OCI-LY7 (cell line): ENCODE measurements at regions not wholly inside any gene's neighbourhood (a gene's known extent, or its start where the extent isn't known, plus 50 kb on each side); places are given as distances from the start of the nearest gene placed in this dataset.

Experiments
- BruUV-seq: library from RNA; stranded (reverse); fragments of 400-500 nt; replicated peaks from 2 replicates; lab custom pipeline; 2021; lab: Mats Ljungman, UMichigan
- CTCF ChIA-PET: fragments of 300-600 bp; sonication (Branson Sonifier 250); formaldehyde crosslinking; loops from one replicate; lab custom pipeline; 2022; ENCODE audit warnings: antibody characterized with exemption; ENCODE audit not compliant: unreplicated experiment; lab: Charles Lee
- POLR2A ChIA-PET: fragments of 300-600 bp; sonication (Branson Sonifier 250); formaldehyde crosslinking; loops from one replicate; lab custom pipeline; 2022; ENCODE audit warnings: antibody characterized with exemption; lab: Charles Lee
- DNase-seq: peaks from one replicate; pipeline ENCODE4 v3.0.0-alpha.2; 2015; ENCODE audit warnings: low spot score
- H2AFZ ChIP-seq: fragments of 200-600 bp; sonication (generic), shearing (Covaris generic); 2 replicates; pipeline ENCODE4 v1.6.1; 2014; ENCODE audit warnings: mild to moderate bottlenecking, antibody characterized with exemption, low read length, moderate library complexity
- H3K27ac ChIP-seq: fragments of 200-600 bp; sonication (generic); 2 replicates; pipeline ENCODE4 v1.5.1; 2014; ENCODE audit warnings: mixed run types, low read depth, mild to moderate bottlenecking, moderate library complexity, low read length, inconsistent platforms; ENCODE audit not compliant: poor library complexity, severe bottlenecking
- H3K36me3 ChIP-seq: fragments of 200-600 bp; sonication (generic); 2 replicates; pipeline ENCODE4 v1.6.1; 2014; ENCODE audit warnings: mild to moderate bottlenecking, antibody characterized with exemption, low read length, moderate library complexity, mixed read lengths; ENCODE audit not compliant: insufficient read depth
- H3K4me1 ChIP-seq: fragments of 200-600 bp; sonication (generic); 2 replicates; pipeline ENCODE4 v1.5.1; 2014; ENCODE audit warnings: mild to moderate bottlenecking, low read length; ENCODE audit not compliant: insufficient read depth, poor library complexity, severe bottlenecking
- H3K4me2 ChIP-seq: fragments of 200-600 bp; sonication (generic); 2 replicates; pipeline ENCODE4 v1.6.1; 2014; ENCODE audit warnings: mild to moderate bottlenecking, low read length
- H3K4me3 ChIP-seq: fragments of 200-600 bp; sonication (generic); 2 replicates; pipeline ENCODE4 v1.5.1; 2014; ENCODE audit warnings: mild to moderate bottlenecking, low read depth, low read length; ENCODE audit not compliant: poor library complexity, severe bottlenecking
- H3K79me2 ChIP-seq: fragments of 200-600 bp; sonication (generic); 2 replicates; pipeline ENCODE4 v1.6.1; 2016; ENCODE audit warnings: low read depth, mild to moderate bottlenecking, low read length, moderate library complexity, mixed read lengths; ENCODE audit not compliant: insufficient read depth
- H3K9me2 ChIP-seq: fragments of 200-600 bp; sonication (generic); 2 replicates; pipeline ENCODE4 v1.6.1; 2016; ENCODE audit warnings: mild to moderate bottlenecking, low read length, mixed read lengths; ENCODE audit not compliant: insufficient read depth
- H3K9me3 ChIP-seq: fragments of 200-600 bp; sonication (generic); 2 replicates; pipeline ENCODE4 v1.6.1; 2014; ENCODE audit warnings: mild to moderate bottlenecking, mixed run types, low read length, mixed read lengths
- H4K20me1 ChIP-seq: fragments of 200-600 bp; sonication (generic); 2 replicates; pipeline ENCODE4 v1.6.1; 2014; ENCODE audit warnings: mild to moderate bottlenecking, antibody characterized with exemption, low read length, moderate library complexity, mixed read lengths; ENCODE audit not compliant: insufficient read depth
- EZH2phosphoT487 ChIP-seq: fragments of 200-600 bp; sonication (generic); IDR thresholded peaks from 2 replicates; pipeline ENCODE4 v1.6.1; 2018; ENCODE audit warnings: low read depth, borderline replicate concordance, mild to moderate bottlenecking, mixed run types, antibody characterized with exemption, low read length, moderate library complexity, mixed read lengths
- intact Hi-C: fragments of 100-400 bp; cut with micrococcal nuclease; formaldehyde crosslinking; loops from one replicate; pipeline ENCODE4 v1.10.0; 2022; ENCODE audit not compliant: unreplicated experiment
- TF ChIP-seq, protein P1 (sequence below): fragments of 200-600 bp; sonication (generic); conservative IDR thresholded peaks from 2 replicates; pipeline ENCODE4 v1.5.1; 2014; ENCODE audit warnings: mild to moderate bottlenecking, antibody characterized with exemption, low read length, moderate library complexity, mixed read lengths

GRCh38 chr16:80384862-80385261 is 155.9 kb upstream of the DYNLRB2 start:
- CTCF ChIA-PET, result interaction anchor here (0.6 kb wide), 1 partner anchor 25 kb away, joined by 3 read pairs; no protein-coding TSS in a partner anchor
- intact Hi-C loops, result no loop called here
- no TSS peak for BruUV-seq
- TF ChIP-seq EZH2phosphoT487, result no peak
- TF ChIP-seq, protein P1, sequence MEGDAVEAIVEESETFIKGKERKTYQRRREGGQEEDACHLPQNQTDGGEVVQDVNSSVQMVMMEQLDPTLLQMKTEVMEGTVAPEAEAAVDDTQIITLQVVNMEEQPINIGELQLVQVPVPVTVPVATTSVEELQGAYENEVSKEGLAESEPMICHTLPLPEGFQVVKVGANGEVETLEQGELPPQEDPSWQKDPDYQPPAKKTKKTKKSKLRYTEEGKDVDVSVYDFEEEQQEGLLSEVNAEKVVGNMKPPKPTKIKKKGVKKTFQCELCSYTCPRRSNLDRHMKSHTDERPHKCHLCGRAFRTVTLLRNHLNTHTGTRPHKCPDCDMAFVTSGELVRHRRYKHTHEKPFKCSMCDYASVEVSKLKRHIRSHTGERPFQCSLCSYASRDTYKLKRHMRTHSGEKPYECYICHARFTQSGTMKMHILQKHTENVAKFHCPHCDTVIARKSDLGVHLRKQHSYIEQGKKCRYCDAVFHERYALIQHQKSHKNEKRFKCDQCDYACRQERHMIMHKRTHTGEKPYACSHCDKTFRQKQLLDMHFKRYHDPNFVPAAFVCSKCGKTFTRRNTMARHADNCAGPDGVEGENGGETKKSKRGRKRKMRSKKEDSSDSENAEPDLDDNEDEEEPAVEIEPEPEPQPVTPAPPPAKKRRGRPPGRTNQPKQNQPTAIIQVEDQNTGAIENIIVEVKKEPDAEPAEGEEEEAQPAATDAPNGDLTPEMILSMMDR, result no peak
- no peak for DNase-seq
- Histone ChIP-seq H3K4me1 (no peaks in the 10 kb centered on the region), H2AFZ (no peak overlapping the region), H3K36me3 (no peaks in the 10 kb centered on the region), H3K4me2 (no peak overlapping the region), H3K9me3 (no peaks in the 10 kb centered on the region), H4K20me1 (no peaks in the 10 kb centered on the region), H3K27ac (no peak overlapping the region), H3K9me2 (no peaks in the 10 kb centered on the region), H3K4me3 (no peak overlapping the region), H3K79me2 (no peaks in the 10 kb centered on the region)
- POLR2A ChIA-PET, result no interaction called here

DNA sequence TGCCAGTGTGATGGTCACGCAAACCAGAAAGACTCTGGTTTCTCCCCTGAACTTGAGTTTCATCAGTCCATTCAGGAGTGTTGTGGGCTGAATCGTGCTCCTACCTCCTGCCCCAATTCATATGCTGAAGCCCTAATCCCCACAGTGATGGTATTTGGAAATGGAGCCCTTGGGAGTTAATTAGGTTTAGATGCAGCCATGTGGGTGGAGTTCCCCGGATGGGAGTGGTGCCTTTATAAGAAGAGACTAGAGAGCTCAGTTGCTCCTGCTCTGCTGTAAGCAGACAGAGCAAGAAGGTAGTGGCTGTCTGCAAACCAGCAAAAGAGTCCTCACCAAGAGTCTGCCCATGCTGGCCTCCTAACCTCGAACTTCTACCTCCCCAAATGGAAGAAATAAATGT is 160.3 kb upstream of the DYNLRB2 start:
- BruUV-seq, result no TSS peak
- Histone ChIP-seq H3K9me2 (no peaks in the 10 kb centered on the region), H3K9me3 (no peaks in the 10 kb centered on the region), H3K4me2 (no peak overlapping the region), H3K4me3 (no peak overlapping the region), H2AFZ (no peak overlapping the region), H3K4me1 (no peaks in the 10 kb centered on the region), H3K27ac (no peak overlapping the region), H3K36me3 (no peaks in the 10 kb centered on the region), H4K20me1 (no peaks in the 10 kb centered on the region), H3K79me2 (no peaks in the 10 kb centered on the region)
- TF ChIP-seq, protein P1, result no peak
- no peak for TF ChIP-seq EZH2phosphoT487
- POLR2A ChIA-PET, result interaction anchor here (1.2 kb wide), 1 partner anchor 17 kb away, joined by 3 read pairs; no protein-coding TSS in a partner anchor
- CTCF ChIA-PET, result interaction anchor here (1.5 kb wide), 1 partner anchor 10 kb away, joined by 3 read pairs; no protein-coding TSS in a partner anchor
- DNase-seq, result no peak
- intact Hi-C loops, result no loop called here

DNA sequence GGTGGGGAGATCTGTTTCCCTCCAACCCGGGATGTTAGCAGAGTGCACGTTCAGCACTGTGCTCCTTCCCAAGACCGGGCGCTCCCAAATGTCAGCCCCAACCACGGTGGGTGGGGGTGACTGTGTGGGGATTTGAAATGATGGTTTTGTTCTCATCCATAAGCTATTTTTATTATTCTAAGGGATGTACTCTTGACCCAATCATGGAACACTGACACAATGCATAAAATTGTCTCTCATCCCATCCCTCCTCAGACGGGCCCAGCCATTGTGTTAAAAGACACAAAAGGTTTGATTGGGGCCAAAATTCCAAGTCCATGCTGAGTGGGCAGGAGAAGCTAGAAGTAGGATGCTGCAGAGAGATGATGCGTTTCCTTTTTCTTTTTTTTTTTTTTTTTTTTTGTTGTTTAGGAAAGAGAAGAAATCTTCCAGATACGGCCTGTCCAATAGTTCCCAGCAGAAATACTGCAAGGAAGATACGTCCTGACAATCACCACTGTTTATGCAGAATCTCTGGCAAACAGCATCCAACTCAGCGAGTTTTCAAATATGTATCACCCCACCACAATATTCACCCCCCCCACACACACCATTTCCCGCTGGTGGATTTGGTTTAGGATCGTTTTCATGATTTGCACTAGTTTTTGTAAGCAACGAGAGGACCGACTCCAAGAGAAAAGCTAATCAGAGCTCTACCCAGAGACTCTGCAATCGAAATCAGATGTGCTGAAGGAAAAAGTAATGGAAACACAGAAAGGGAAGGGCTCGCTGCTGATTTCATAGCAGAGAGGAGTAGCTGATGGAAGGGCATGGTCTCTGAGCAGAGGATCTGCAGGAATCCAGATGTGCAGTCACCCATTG is 163.5 kb upstream of the DYNLRB2 start:
- Histone ChIP-seq H2AFZ (no peak overlapping the region), H3K9me3 (no peaks in the 10 kb centered on the region), H3K4me2 (no peak overlapping the region), H4K20me1 (no peaks in the 10 kb centered on the region), H3K9me2 (no peaks in the 10 kb centered on the region), H3K4me3 (no peak overlapping the region), H3K36me3 (no peaks in the 10 kb centered on the region), H3K4me1 (no peaks in the 10 kb centered on the region), H3K79me2 (no peaks in the 10 kb centered on the region), H3K27ac (no peak overlapping the region)
- DNase-seq, result no peak
- no peak for TF ChIP-seq EZH2phosphoT487
- TF ChIP-seq, protein P1, result no peak
- ChIA-PET POLR2A (no interaction called here), CTCF (no interaction called here)
- intact Hi-C loops, result no loop called here
- no TSS peak for BruUV-seq
